ENCODE measurements at regions not wholly inside any gene's neighbourhood (a gene's known extent, or its start where the extent isn't known, plus 50 kb on each side); places are given as distances from the start of the nearest gene placed in this dataset.
"Not testable (repeated sequence)": the region's sequence is repeated elsewhere in the genome, so short reads cannot be mapped to it uniquely, and the experiment has no call there.

- no peak for DNase-seq (ENCODE audit: low read depth in 2 of 2)
These were observed 97.7 kb downstream of the TMEM130 start for GRCh38 chr7:98771941-98772603.

- DNase-seq (ENCODE audit: low read depth in 2 of 2): no peak
These were observed 94.9 kb downstream of the TMEM130 start for GRCh38 chr7:98774884-98775283.

- DNase-seq (ENCODE audit: low read depth in 2 of 2): no peak
These were observed 92.8 kb downstream of the TMEM130 start for GRCh38 chr7:98777051-98777450.

- DNase-seq (ENCODE audit: low read depth in 2 of 2): no peak
These were observed 91.4 kb downstream of the TMEM130 start for GRCh38 chr7:98778421-98778820.

GRCh38 chr7:98779800-98780587 lies 89.8 kb downstream of the TMEM130 start:
- no peak for DNase-seq (ENCODE audit: low read depth in 2 of 2)

- no peak for DNase-seq (ENCODE audit: low read depth in 2 of 2)
These were observed 85.5 kb downstream of the TMEM130 start for GRCh38 chr7:98784216-98784785.

- DNase-seq (ENCODE audit: low read depth in 2 of 2): no peak
These were observed 83.8 kb downstream of the TMEM130 start for GRCh38 chr7:98785929-98786571.

GRCh38 chr7:98788966-98789365 lies 80.8 kb downstream of the TMEM130 start:
- no peak for DNase-seq (ENCODE audit: low read depth in 2 of 2)

- DNase-seq (ENCODE audit: low read depth in 2 of 2): not testable (repeated sequence)
These were observed 75.4 kb downstream of the TMEM130 start for GRCh38 chr7:98794453-98794852.

- no peak for DNase-seq (ENCODE audit: low read depth in 2 of 2)
These were observed 73.9 kb downstream of the TMEM130 start for GRCh38 chr7:98795741-98796493.
